ENCODE measurements at regions not wholly inside any gene's neighbourhood (a gene's known extent, or its start where the extent isn't known, plus 50 kb on each side); places are given as distances from the start of the nearest gene placed in this dataset.

DNA sequence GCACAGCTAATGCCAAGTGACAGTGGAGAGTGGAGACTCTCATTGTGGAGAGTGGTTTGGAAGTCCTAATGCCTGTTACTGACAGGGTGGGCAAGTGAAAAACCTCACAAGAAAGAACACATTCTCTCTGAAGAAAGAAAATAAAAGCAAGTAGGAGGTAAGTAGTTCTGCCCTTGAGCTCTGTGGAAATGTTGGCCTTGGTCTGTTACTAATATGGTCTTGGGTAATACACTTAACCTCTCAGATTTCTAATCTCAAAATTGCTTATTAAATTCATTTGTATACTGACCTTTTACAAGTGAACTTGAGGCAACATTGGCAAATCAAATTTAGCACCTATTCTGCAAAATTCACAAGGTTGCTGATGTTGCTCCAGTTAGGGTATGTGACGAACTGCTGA lies 291.6 kb upstream of the CBLB start:
- TF ChIP-seq, protein P1, sequence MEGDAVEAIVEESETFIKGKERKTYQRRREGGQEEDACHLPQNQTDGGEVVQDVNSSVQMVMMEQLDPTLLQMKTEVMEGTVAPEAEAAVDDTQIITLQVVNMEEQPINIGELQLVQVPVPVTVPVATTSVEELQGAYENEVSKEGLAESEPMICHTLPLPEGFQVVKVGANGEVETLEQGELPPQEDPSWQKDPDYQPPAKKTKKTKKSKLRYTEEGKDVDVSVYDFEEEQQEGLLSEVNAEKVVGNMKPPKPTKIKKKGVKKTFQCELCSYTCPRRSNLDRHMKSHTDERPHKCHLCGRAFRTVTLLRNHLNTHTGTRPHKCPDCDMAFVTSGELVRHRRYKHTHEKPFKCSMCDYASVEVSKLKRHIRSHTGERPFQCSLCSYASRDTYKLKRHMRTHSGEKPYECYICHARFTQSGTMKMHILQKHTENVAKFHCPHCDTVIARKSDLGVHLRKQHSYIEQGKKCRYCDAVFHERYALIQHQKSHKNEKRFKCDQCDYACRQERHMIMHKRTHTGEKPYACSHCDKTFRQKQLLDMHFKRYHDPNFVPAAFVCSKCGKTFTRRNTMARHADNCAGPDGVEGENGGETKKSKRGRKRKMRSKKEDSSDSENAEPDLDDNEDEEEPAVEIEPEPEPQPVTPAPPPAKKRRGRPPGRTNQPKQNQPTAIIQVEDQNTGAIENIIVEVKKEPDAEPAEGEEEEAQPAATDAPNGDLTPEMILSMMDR (IDR thresholded peaks at IDR 0.05; ENCODE audit: low read depth, low read length): no peak
- H3K4me3 ChIP-seq (ENCODE audit: low read depth, low read length): no peak overlapping the region

DNA sequence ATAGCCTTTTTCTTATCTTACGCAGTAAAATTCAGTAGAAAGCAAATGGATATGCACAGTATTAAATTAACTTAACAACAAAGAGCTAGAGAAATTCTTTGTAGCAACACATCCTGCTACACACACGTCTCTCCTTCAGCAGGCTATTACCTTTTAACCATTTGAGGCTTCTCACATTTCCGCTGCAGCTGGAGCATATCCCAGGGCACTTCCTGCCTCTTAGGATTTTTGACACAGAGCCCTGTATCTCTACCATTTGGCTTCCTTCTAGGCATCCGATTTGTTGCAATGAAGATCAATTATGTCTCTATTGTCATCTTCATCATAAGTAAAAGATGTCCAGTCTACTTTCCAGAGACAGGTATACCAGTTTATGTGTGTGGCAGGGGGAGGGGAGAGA lies 292.4 kb upstream of the CBLB start:
- TF ChIP-seq, protein P1 (IDR thresholded peaks at IDR 0.05; ENCODE audit: low read depth, low read length): no peak
- H3K4me3 ChIP-seq (ENCODE audit: low read depth, low read length): no peak overlapping the region

DNA sequence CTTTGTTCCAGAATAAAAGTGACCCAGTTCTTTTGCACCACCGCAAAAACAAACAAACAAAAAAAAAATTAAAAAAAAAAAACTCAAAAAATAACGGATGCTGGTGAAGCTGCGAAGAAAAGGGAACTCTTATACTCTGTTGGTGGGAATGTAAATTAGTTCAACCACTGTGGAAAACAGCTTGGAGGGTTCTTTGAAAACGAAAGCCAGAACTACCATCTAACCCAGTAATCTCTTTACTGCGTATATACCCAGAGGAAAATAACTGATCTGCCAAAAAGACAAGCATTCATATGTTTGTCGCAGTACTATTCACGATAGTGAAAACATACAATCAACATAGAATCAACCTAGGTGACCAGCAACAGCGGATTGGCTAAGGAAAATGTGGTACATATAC lies 298.9 kb upstream of the CBLB start:
- TF ChIP-seq, protein P1 (IDR thresholded peaks at IDR 0.05; ENCODE audit: low read depth, low read length): no peak
- H3K4me3 ChIP-seq (ENCODE audit: low read depth, low read length): no peak overlapping the region

DNA sequence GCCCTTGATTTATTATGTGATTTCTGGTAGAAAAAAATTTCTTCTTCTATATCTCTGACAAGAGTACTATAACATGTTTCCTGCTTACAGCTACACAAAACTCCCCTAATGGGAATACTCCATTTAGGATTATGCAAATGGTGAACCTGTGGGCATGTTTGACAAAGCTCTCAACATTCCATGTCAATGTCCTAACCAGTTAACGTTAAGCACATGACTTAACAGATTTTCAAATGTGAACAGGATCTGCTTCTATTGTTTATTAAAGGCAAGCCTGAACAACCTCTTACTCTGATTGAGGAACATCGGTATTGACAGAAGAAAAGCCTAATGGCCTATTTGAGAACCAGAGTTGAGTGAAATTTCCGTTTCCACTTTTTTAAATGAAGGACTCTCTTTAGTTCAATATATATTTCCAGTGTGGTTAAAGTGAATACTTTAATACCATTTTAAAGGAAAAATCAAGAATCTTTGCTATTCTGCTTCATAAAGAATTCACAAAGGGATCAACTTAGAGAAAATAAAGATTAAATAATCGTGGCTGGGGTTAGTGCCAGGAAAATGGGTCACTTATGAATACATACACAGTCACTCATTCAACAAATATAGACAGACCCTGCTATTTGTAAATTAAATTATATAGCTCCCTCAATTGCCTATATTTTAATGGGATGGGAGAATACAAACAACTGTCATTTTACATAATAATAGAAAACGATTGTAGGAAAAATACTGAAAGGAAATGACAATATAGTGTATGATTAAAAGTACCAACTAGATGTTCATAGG lies 300.3 kb upstream of the CBLB start:
- H3K4me3 ChIP-seq (ENCODE audit: low read depth, low read length): no peak overlapping the region
- TF ChIP-seq, protein P1 (IDR thresholded peaks at IDR 0.05; ENCODE audit: low read depth, low read length): no peak

DNA sequence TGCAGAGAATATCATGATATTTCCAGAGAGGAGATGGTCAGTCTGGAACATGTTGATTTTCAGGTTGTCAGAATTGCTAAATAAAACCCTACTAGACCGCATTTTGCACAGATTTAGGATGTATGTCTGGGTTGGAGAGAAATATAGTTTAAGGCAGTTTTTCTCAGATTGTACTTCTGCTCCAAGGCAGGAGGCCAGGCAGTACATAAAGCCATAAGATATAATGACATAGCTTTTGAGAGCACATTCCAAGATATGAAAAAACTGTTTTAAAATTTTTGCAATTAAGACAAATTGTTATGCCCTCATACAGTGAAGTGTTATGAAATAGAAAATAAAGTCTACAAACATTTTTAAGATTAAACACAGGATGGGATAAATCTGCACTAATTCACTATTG lies 301.8 kb upstream of the CBLB start:
- TF ChIP-seq, protein P1 (IDR thresholded peaks at IDR 0.05; ENCODE audit: low read depth, low read length): no peak
- no peak overlapping the region for H3K4me3 ChIP-seq (ENCODE audit: low read depth, low read length)

DNA sequence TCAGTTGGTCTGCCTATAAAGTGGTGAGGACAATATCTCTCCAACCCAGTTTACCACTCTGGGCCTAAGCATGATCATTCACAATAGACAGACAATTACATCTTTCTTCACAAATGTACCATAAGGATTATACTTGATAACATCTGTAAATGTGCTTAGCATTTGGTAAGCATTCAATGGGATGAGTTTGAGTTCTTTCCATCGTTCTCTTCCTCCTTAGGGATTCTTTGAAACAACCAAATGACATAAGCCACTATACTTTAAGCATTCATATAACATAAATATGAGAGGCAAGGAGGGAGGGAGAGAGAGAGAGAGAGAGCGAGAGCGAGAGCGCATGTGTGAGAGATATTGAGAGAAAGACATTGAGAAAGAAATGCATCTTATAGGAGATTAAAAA lies 303.3 kb upstream of the CBLB start:
- H3K4me3 ChIP-seq (ENCODE audit: low read depth, low read length): no peak overlapping the region
- TF ChIP-seq, protein P1 (IDR thresholded peaks at IDR 0.05; ENCODE audit: low read depth, low read length): no peak

DNA sequence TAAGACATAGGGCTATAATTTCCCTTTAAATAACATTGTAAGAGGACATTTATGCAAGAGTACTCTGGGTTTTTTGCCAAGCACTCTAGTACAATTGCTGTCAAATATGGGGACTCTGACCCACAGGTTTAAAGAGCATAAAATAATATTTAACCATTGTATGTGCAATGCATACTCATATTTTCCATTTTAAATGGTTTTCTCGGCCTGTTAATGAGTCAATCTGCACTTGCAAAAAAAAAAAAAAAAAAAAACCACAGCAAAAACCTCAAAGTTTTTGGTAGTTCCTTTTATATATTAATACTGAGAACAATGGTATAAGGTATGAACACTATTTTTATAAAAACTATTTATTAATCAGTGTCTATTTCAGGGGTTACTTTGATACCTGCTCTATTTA lies 304.0 kb upstream of the CBLB start:
- TF ChIP-seq, protein P1 (IDR thresholded peaks at IDR 0.05; ENCODE audit: low read depth, low read length): no peak
- no peak overlapping the region for H3K4me3 ChIP-seq (ENCODE audit: low read depth, low read length)

Measured in WI38 (cell line).